ENCODE measurements at regions not wholly inside any gene's neighbourhood (a gene's known extent, or its start where the extent isn't known, plus 50 kb on each side); places are given as distances from the start of the nearest gene placed in this dataset.

- DNase-seq = no peak
Observed at GRCh38 chr16:85971902-85972638, 73.1 kb downstream of the IRF8 start.

- no peak for DNase-seq
Observed at GRCh38 chr16:85974428-85975375, 75.7 kb downstream of the IRF8 start.

GRCh38 chr16:85975451-85975981 is 76.6 kb downstream of the IRF8 start:
- no peak for DNase-seq

- DNase-seq = peak; percentile 89 to 91
Observed at GRCh38 chr16:85978291-85978775, 79.4 kb downstream of the IRF8 start.

GRCh38 chr16:85978976-85979375 is 80.0 kb downstream of the IRF8 start:
- no peak for DNase-seq

- no peak for DNase-seq
Observed at GRCh38 chr16:85979605-85980004, 80.6 kb downstream of the IRF8 start.

GRCh38 chr16:85980686-85981085 is 81.7 kb downstream of the IRF8 start:
- no peak for DNase-seq

GRCh38 chr16:85981826-85982562 is 83.0 kb downstream of the IRF8 start:
- no peak for DNase-seq

GRCh38 chr16:85982563-85982939 is 83.6 kb downstream of the IRF8 start:
- DNase-seq = peak; percentile 59 to 64

- DNase-seq = no peak
Observed at GRCh38 chr16:85983064-85983463, 84.1 kb downstream of the IRF8 start.

GRCh38 chr16:85983606-85984230 is 84.8 kb downstream of the IRF8 start:
- no peak for DNase-seq

- no peak for DNase-seq
Observed at GRCh38 chr16:85984231-85984880, 85.4 kb downstream of the IRF8 start.

- peak; percentile 59 to 65 for DNase-seq
Observed at GRCh38 chr16:85984947-85985451, 86.0 kb downstream of the IRF8 start.

- peak in 1 of 2 donors; percentile 35 for DNase-seq
Observed at GRCh38 chr16:85986931-85987749, 88.2 kb downstream of the IRF8 start.

- no peak for DNase-seq
Observed at GRCh38 chr16:85987750-85988078, 88.8 kb downstream of the IRF8 start.

GRCh38 chr16:85988306-85988705 is 89.3 kb downstream of the IRF8 start:
- no peak for DNase-seq

- DNase-seq = no peak
Observed at GRCh38 chr16:85988723-85989313, 89.9 kb downstream of the IRF8 start.

- DNase-seq = no peak
Observed at GRCh38 chr16:85989376-85989775, 90.4 kb downstream of the IRF8 start.

- no peak for DNase-seq
Observed at GRCh38 chr16:85989863-85990643, 91.1 kb downstream of the IRF8 start.

Measured in inflammatory macrophage treated with lipopolysaccharide for 1 hour (primary cell).